IMR-90 (cell line): ENCODE measurements at regions not wholly inside any gene's neighbourhood (a gene's known extent, or its start where the extent isn't known, plus 50 kb on each side); places are given as distances from the start of the nearest gene placed in this dataset.

Experiments
- ATAC-seq: fragments of 200-7000 bp; cut with Tn5 transposase; 2 replicates; pipeline ENCODE4 v1.9.1; 2020; ENCODE audit warnings: low read depth, mild to moderate bottlenecking, moderate library complexity
- BruUV-seq: library from RNA; stranded (reverse); fragments of 400-500 nt; replicated peaks from 2 replicates; lab custom pipeline; 2021; lab: Mats Ljungman, UMichigan
- CTCF ChIA-PET: fragments of 300-600 bp; formaldehyde crosslinking; extraction: SDS; loops from one replicate; lab custom pipeline; 2021; ENCODE audit warnings: antibody characterized with exemption; lab: Yijun Ruan, JAX
- POLR2A ChIA-PET: fragments of 300-600 bp; sonication (Branson Sonifier 250); formaldehyde crosslinking; loops from one replicate; lab custom pipeline; 2022; ENCODE audit warnings: antibody characterized with exemption; ENCODE audit not compliant: unreplicated experiment; lab: Charles Lee
- DNase-seq: peaks from one replicate; pipeline ENCODE4 v3.0.0; 2013
- H2AFZ ChIP-seq: replicated peaks from 2 replicates; pipeline ENCODE3; 2013; ENCODE audit warnings: low read length, mild to moderate bottlenecking; ENCODE audit not compliant: poor library complexity
- H2AK5ac ChIP-seq: 2 replicates; pipeline ENCODE4 v1.6.1; 2013; ENCODE audit warnings: low read depth, low read length, inconsistent platforms
- H2AK9ac ChIP-seq: replicated peaks from 2 replicates; pipeline ENCODE3; 2013; ENCODE audit warnings: mild to moderate bottlenecking, low read depth, low read length, moderate library complexity; ENCODE audit not compliant: poor library complexity
- H2BK120ac ChIP-seq: 2 replicates; pipeline ENCODE4 v1.6.1; 2013; ENCODE audit warnings: low read depth, low read length, inconsistent platforms
- H2BK15ac ChIP-seq: 3 replicates; pipeline ENCODE4 v1.6.1; 2013; ENCODE audit warnings: low read depth, low read length, inconsistent platforms
- H2BK20ac ChIP-seq: 2 replicates; pipeline ENCODE4 v1.6.1; 2013; ENCODE audit warnings: low read depth, mild to moderate bottlenecking, inconsistent platforms, low read length, moderate library complexity
- H2BK5ac ChIP-seq: 2 replicates; pipeline ENCODE4 v1.6.1; 2013; ENCODE audit warnings: mild to moderate bottlenecking, low read depth, low read length, inconsistent platforms; ENCODE audit not compliant: poor library complexity, severe bottlenecking
- H3K14ac ChIP-seq: replicated peaks from 2 replicates; pipeline ENCODE4 v1.6.1; 2013; ENCODE audit warnings: low read depth, low read length, inconsistent platforms
- H3K18ac ChIP-seq: 2 replicates; pipeline ENCODE4 v1.6.1; 2013; ENCODE audit warnings: low read depth, low read length, control low read depth
- H3K23ac ChIP-seq: 2 replicates; pipeline ENCODE4 v1.6.1; 2013; ENCODE audit warnings: low read depth, low read length, inconsistent platforms
- H3K27ac ChIP-seq: 2 replicates; pipeline ENCODE4 v1.5.1; 2013; ENCODE audit warnings: mild to moderate bottlenecking, control low read depth, low read length; ENCODE audit not compliant: insufficient read depth
- H3K27me3 ChIP-seq: 2 replicates; pipeline ENCODE4 v1.6.1; 2013; ENCODE audit warnings: low read length; ENCODE audit not compliant: control insufficient read depth, insufficient read depth
- H3K36me3 ChIP-seq: 2 replicates; pipeline ENCODE4 v1.6.1; 2013; ENCODE audit warnings: low read length, mixed read lengths; ENCODE audit not compliant: control insufficient read depth, insufficient read depth
- H3K4ac ChIP-seq: 2 replicates; pipeline ENCODE4 v1.6.1; 2013; ENCODE audit warnings: low read depth, low read length, inconsistent platforms
- H3K4me1 ChIP-seq: 2 replicates; pipeline ENCODE4 v1.6.1; 2013; ENCODE audit warnings: low read length, mixed read lengths; ENCODE audit not compliant: control insufficient read depth, insufficient read depth
- H3K4me2 ChIP-seq: 2 replicates; pipeline ENCODE4 v1.6.1; 2013; ENCODE audit warnings: low read depth, mild to moderate bottlenecking, control low read depth, low read length, moderate library complexity
- H3K4me3 ChIP-seq: 2 replicates; pipeline ENCODE4 v1.5.1; 2013; ENCODE audit warnings: low read depth, mild to moderate bottlenecking, control low read depth, low read length, moderate library complexity; ENCODE audit not compliant: insufficient read depth
- H3K56ac ChIP-seq: 2 replicates; pipeline ENCODE4 v1.6.1; 2013; ENCODE audit warnings: low read length, inconsistent platforms; ENCODE audit not compliant: insufficient read depth; ENCODE audit errors: extremely low read depth
- H3K79me1 ChIP-seq, 2 experiments: 2 replicates each; pipeline ENCODE4 v1.6.1; 2013; ENCODE audit warnings: low read length in 2 of 2, inconsistent platforms in 1 of 2, low read depth in 1 of 2
- H3K9ac ChIP-seq: 2 replicates; pipeline ENCODE4 v1.6.1; 2013; ENCODE audit warnings: low read depth, low read length, control low read depth
- H3K9me1 ChIP-seq: 2 replicates; pipeline ENCODE4 v1.6.1; 2013; ENCODE audit warnings: low read length, inconsistent platforms; ENCODE audit not compliant: insufficient read depth
- H3K9me3 ChIP-seq: 2 replicates; pipeline ENCODE4 v1.6.1; 2013; ENCODE audit warnings: low read length; ENCODE audit not compliant: control insufficient read depth, insufficient read depth
- H4K20me1 ChIP-seq: 2 replicates; pipeline ENCODE4 v1.6.1; 2013; ENCODE audit warnings: low read length, inconsistent platforms; ENCODE audit not compliant: insufficient read depth
- H4K5ac ChIP-seq: 2 replicates; pipeline ENCODE4 v1.6.1; 2013; ENCODE audit warnings: mild to moderate bottlenecking, low read depth, low read length, control low read depth
- H4K8ac ChIP-seq, 2 experiments: 2 replicates each; pipeline ENCODE4 v1.6.1; 2013; ENCODE audit warnings: low read depth in 2 of 2, low read length in 2 of 2, control low read depth in 1 of 2, inconsistent platforms in 1 of 2
- H4K91ac ChIP-seq: 2 replicates; pipeline ENCODE4 v1.6.1; 2013; ENCODE audit warnings: low read depth, low read length, inconsistent platforms; ENCODE audit not compliant: insufficient read depth
- BHLHE40 ChIP-seq: fragments of 150-350 bp; IDR thresholded peaks from 2 replicates; pipeline ENCODE4 v1.6.1; 2016; ENCODE audit warnings: mild to moderate bottlenecking, low read depth, low read length
- CEBPB ChIP-seq: IDR thresholded peaks from 2 replicates; pipeline ENCODE4 v1.6.1; 2012; ENCODE audit warnings: low read depth, low read length, improper control_type of control experiment
- CHD1 ChIP-seq: IDR thresholded peaks from 2 replicates; pipeline ENCODE4 v1.6.1; 2012; ENCODE audit warnings: low read depth, low read length, improper control_type of control experiment
- FOS ChIP-seq: fragments of 150-350 bp; IDR thresholded peaks from 2 replicates; pipeline ENCODE4 v1.6.1; 2016; ENCODE audit warnings: low read depth, low read length
- MAFK ChIP-seq: IDR thresholded peaks from 2 replicates; pipeline ENCODE4 v1.6.1; 2012; ENCODE audit warnings: low read depth, low read length, improper control_type of control experiment
- MAZ ChIP-seq: IDR thresholded peaks from 2 replicates; pipeline ENCODE4 v1.6.1; 2012; ENCODE audit warnings: low read depth, mild to moderate bottlenecking, low read length, improper control_type of control experiment, moderate library complexity, borderline replicate concordance
- MXI1 ChIP-seq: IDR thresholded peaks from 2 replicates; pipeline ENCODE4 v1.6.1; 2012; ENCODE audit warnings: low read depth, mild to moderate bottlenecking, low read length, moderate library complexity, borderline replicate concordance
- NFE2L2 ChIP-seq: fragments of 150-350 bp; IDR thresholded peaks from 2 replicates; pipeline ENCODE4 v1.6.1; 2016; ENCODE audit warnings: low read depth, mild to moderate bottlenecking, low read length
- POLR2A ChIP-seq: IDR thresholded peaks from 2 replicates; pipeline ENCODE4 v1.6.1; 2012; ENCODE audit warnings: mild to moderate bottlenecking, low read depth, low read length
- RAD21 ChIP-seq: IDR thresholded peaks from 2 replicates; pipeline ENCODE4 v1.6.1; 2012; ENCODE audit warnings: low read length, improper control_type of control experiment
- RCOR1 ChIP-seq: IDR thresholded peaks from 2 replicates; pipeline ENCODE4 v1.6.1; 2012; ENCODE audit warnings: mild to moderate bottlenecking, low read length, improper control_type of control experiment; ENCODE audit not compliant: insufficient replicate concordance
- RFX5 ChIP-seq: IDR thresholded peaks from 2 replicates; pipeline ENCODE4 v1.8.0; 2012; ENCODE audit warnings: low read depth, mild to moderate bottlenecking, low read length, moderate library complexity
- SMC3 ChIP-seq: fragments of 150-350 bp; IDR thresholded peaks from 2 replicates; pipeline ENCODE4 v1.6.1; 2016; ENCODE audit warnings: low read depth, mild to moderate bottlenecking, antibody characterized with exemption, low read length, moderate library complexity
- WGBS, 2 experiments: methylation state at CpG; one replicate each; pipeline versions ENCODE4 v1.1.5 to v1.1.7; 2013; ENCODE audit warnings: missing lambda C conversion rate in 2 of 2; ENCODE audit not compliant: insufficient read length in 1 of 2; ENCODE audit errors: extremely low coverage in 2 of 2; 5-methylcytosine and 5-hydroxymethylcytosine counted together
- dilution Hi-C: fragments of 300-500 bp; cut with HindIII; formaldehyde crosslinking; loops from one replicate; pipeline ENCODE4 v1.14.3; 2018; ENCODE audit warnings: low sequenced_read_pairs; ENCODE audit not compliant: unreplicated experiment
- in situ Hi-C: fragments of 300-500 bp; cut with MboI; formaldehyde crosslinking; loops from 3 replicates; pipeline ENCODE4 v1.14.3; 2019; ENCODE audit warnings: low sequenced_read_pairs, inconsistent platforms, mixed read lengths
- intact Hi-C: fragments of 100-400 bp; cut with micrococcal nuclease; formaldehyde crosslinking; loops from 2 replicates; pipeline ENCODE4 v1.10.0; 2022
- TF ChIP-seq, protein P1 (sequence below): fragments of 150-350 bp; IDR thresholded peaks from 2 replicates; pipeline ENCODE4 v1.6.1; 2016; ENCODE audit warnings: low read depth, mild to moderate bottlenecking, low read length, moderate library complexity, borderline replicate concordance
- TF ChIP-seq, protein P2 (sequence below): conservative IDR thresholded peaks from 2 replicates; pipeline ENCODE4 v1.5.1; 2012; ENCODE audit warnings: mild to moderate bottlenecking, low read depth, low read length, improper control_type of control experiment
- TF ChIP-seq, protein P3 (sequence below): fragments of 150-350 bp; IDR thresholded peaks from 2 replicates; pipeline ENCODE4 v1.6.1; 2017; ENCODE audit warnings: mild to moderate bottlenecking, antibody characterized with exemption, low read length, low read depth

DNA sequence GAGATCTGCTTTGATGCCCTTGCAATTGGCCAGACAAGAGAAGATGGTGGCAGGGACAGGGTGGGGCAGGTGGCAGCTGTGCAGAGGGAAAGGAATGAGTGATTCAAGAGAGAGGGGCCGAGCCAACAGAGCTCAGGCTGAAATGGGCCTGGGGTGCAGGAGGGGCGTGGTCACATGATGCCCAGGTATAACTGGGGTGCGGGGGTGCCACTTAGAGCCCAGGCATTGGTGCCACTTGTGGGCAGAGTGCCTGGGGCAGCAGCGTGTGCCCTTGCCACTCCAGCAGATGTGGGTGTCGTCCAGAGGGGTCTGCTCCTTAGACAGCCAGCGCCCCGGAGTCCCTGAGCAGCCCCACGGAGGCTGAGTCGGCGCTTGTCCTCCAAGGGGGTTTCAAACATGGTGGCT, 88.7 kb downstream of the PLXNA1 start:
- H3K4me2 ChIP-seq = no peak overlapping the region
- H3K27ac ChIP-seq = no peak overlapping the region
- no peaks in the 10 kb centered on the region for H3K36me3 ChIP-seq
- no peak overlapping the region for H2AFZ ChIP-seq
- H4K8ac ChIP-seq = no peak overlapping the region
- no peak overlapping the region for H2BK120ac ChIP-seq
- H4K91ac ChIP-seq = no peak overlapping the region
- DNase-seq (no peak), ATAC-seq (no peak)
- H2BK5ac ChIP-seq = no peak overlapping the region
- ChIA-PET POLR2A (no interaction called here), CTCF (no interaction called here)
- H4K20me1 ChIP-seq = no peaks in the 10 kb centered on the region
- H3K56ac ChIP-seq = no peak overlapping the region
- in situ Hi-C loops = no loop called here
- BruUV-seq = no TSS peak
- H3K9me3 ChIP-seq = no peaks in the 10 kb centered on the region
- H2BK15ac ChIP-seq = no peak overlapping the region
- H3K4ac ChIP-seq = no peak overlapping the region
- WGBS, 2 experiments = 73% methylated on average over 5 of the region's 10 CpGs; no CpG with 5 or more reads in 1 of the 2 experiments
- no peaks in the 10 kb centered on the region for H3K79me1 ChIP-seq
- TF ChIP-seq NFE2L2 = no peak
- no peak for TF ChIP-seq MAFK
- TF ChIP-seq, protein P1, sequence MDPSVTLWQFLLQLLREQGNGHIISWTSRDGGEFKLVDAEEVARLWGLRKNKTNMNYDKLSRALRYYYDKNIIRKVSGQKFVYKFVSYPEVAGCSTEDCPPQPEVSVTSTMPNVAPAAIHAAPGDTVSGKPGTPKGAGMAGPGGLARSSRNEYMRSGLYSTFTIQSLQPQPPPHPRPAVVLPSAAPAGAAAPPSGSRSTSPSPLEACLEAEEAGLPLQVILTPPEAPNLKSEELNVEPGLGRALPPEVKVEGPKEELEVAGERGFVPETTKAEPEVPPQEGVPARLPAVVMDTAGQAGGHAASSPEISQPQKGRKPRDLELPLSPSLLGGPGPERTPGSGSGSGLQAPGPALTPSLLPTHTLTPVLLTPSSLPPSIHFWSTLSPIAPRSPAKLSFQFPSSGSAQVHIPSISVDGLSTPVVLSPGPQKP = no peak
- TF ChIP-seq RFX5 = no peak
- TF ChIP-seq, protein P2, sequence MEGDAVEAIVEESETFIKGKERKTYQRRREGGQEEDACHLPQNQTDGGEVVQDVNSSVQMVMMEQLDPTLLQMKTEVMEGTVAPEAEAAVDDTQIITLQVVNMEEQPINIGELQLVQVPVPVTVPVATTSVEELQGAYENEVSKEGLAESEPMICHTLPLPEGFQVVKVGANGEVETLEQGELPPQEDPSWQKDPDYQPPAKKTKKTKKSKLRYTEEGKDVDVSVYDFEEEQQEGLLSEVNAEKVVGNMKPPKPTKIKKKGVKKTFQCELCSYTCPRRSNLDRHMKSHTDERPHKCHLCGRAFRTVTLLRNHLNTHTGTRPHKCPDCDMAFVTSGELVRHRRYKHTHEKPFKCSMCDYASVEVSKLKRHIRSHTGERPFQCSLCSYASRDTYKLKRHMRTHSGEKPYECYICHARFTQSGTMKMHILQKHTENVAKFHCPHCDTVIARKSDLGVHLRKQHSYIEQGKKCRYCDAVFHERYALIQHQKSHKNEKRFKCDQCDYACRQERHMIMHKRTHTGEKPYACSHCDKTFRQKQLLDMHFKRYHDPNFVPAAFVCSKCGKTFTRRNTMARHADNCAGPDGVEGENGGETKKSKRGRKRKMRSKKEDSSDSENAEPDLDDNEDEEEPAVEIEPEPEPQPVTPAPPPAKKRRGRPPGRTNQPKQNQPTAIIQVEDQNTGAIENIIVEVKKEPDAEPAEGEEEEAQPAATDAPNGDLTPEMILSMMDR = no peak
- TF ChIP-seq BHLHE40 = no peak
- TF ChIP-seq CHD1 = no peak
- TF ChIP-seq RAD21 = no peak
- no peak for TF ChIP-seq MAZ
- TF ChIP-seq RCOR1 = no peak
- TF ChIP-seq MXI1 = no peak
- TF ChIP-seq SMC3 = no peak
- TF ChIP-seq CEBPB = no peak
- TF ChIP-seq, protein P3, sequence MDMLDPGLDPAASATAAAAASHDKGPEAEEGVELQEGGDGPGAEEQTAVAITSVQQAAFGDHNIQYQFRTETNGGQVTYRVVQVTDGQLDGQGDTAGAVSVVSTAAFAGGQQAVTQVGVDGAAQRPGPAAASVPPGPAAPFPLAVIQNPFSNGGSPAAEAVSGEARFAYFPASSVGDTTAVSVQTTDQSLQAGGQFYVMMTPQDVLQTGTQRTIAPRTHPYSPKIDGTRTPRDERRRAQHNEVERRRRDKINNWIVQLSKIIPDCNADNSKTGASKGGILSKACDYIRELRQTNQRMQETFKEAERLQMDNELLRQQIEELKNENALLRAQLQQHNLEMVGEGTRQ = no peak
- no peak for TF ChIP-seq POLR2A
- no peak for TF ChIP-seq FOS
- peaks cover 27% of the 10 kb centered on the region for H3K27me3 ChIP-seq
- H4K5ac ChIP-seq = no peak overlapping the region
- H3K4me1 ChIP-seq = no peaks in the 10 kb centered on the region
- H2AK5ac ChIP-seq = no peak overlapping the region
- H2BK20ac ChIP-seq = no peak overlapping the region
- no peak overlapping the region for H3K18ac ChIP-seq
- H3K4me3 ChIP-seq = no peak overlapping the region
- intact Hi-C loops = no loop called here
- H3K23ac ChIP-seq = no peak overlapping the region
- no peak overlapping the region for H2AK9ac ChIP-seq
- no peaks in the 10 kb centered on the region for H3K9me1 ChIP-seq
- dilution Hi-C loops = no loop called here
- H3K14ac ChIP-seq = no peak overlapping the region
- no peak overlapping the region for H3K9ac ChIP-seq
